Endothelial cell of umbilical vein (primary cell): ENCODE measurements at regions not wholly inside any gene's neighbourhood (a gene's known extent, or its start where the extent isn't known, plus 50 kb on each side); places are given as distances from the start of the nearest gene placed in this dataset.

Source experiments
- BruUV-seq: library from RNA; stranded (reverse); fragments of 400-500 nt; replicated peaks from 2 replicates; lab custom pipeline; 2021; lab: Mats Ljungman, UMichigan
- CTCF ChIA-PET: fragments of 300-600, 350-600 bp; sonication (Branson Sonifier 250); formaldehyde crosslinking; loops from one replicate; lab custom pipeline; 2021; ENCODE audit warnings: antibody characterized with exemption, inconsistent platforms; lab: Charles Lee
- POLR2A ChIA-PET: fragments of 300-600, 350-600 bp; sonication (Branson Sonifier 250); formaldehyde crosslinking; loops from one replicate; lab custom pipeline; 2021; ENCODE audit warnings: antibody characterized with exemption, inconsistent platforms; lab: Charles Lee
- DNase-seq: peaks from one replicate; pipeline ENCODE4 v3.0.0-alpha.2; 2011; ENCODE audit warnings: low read depth, low spot score
- FAIRE-seq: peaks from 2 replicates; lab custom pipeline; 2011; peaks lifted over from hg19 to GRCh38; lab: Jason Lieb, UNC
- H2AFZ ChIP-seq: 2 replicates; pipeline ENCODE4 v1.6.0; 2012; ENCODE audit warnings: low read depth, low read length, control low read depth, inconsistent platforms
- H3K27ac ChIP-seq: 2 replicates; pipeline ENCODE4 v1.5.1; 2011; ENCODE audit warnings: low read depth, mild to moderate bottlenecking, control low read depth, low read length, moderate library complexity; ENCODE audit not compliant: insufficient read depth
- H3K27me3 ChIP-seq, 2 experiments: 2 replicates each; pipeline versions ENCODE4 v1.6.0 to v1.6.1; 2011; ENCODE audit warnings: low read length in 2 of 2, mixed read lengths in 1 of 2; ENCODE audit not compliant: control insufficient read depth in 2 of 2, insufficient read depth in 2 of 2
- H3K36me3 ChIP-seq, 2 experiments: 2 replicates in 1 of 2; 3 replicates in 1 of 2; pipeline ENCODE4 v1.5.1; 2011; ENCODE audit warnings: low read length in 2 of 2, mild to moderate bottlenecking in 1 of 2, moderate library complexity in 1 of 2; ENCODE audit not compliant: control insufficient read depth in 2 of 2, insufficient read depth in 2 of 2; ENCODE audit errors: extremely low read depth in 1 of 2
- H3K4me1 ChIP-seq: 3 replicates; pipeline ENCODE4 v1.5.1; 2011; ENCODE audit warnings: mild to moderate bottlenecking, low read length; ENCODE audit not compliant: control insufficient read depth, insufficient read depth; ENCODE audit errors: extremely low read depth
- H3K4me2 ChIP-seq: 2 replicates; pipeline ENCODE4 v1.6.1; 2011; ENCODE audit warnings: low read length, control low read depth, mixed read lengths; ENCODE audit not compliant: insufficient read depth
- H3K4me3 ChIP-seq, 3 experiments: fragments of 200-600 bp in 1 of 3; sonication (generic), shearing (Covaris generic) in 1 of 3; replicated peaks in 1 of 3; 2 replicates each; pipeline ENCODE4 v1.5.1; 2011 to 2016; ENCODE audit warnings: control low read depth in 3 of 3, low read length in 3 of 3, mild to moderate bottlenecking in 2 of 3, inconsistent platforms in 1 of 3, low read depth in 1 of 3, moderate library complexity in 1 of 3; ENCODE audit not compliant: insufficient read depth in 1 of 3
- H3K79me2 ChIP-seq: 2 replicates; pipeline ENCODE4 v1.6.0; 2012; ENCODE audit warnings: low read length, inconsistent platforms; ENCODE audit not compliant: control insufficient read depth, insufficient read depth
- H3K9ac ChIP-seq: replicated peaks from 2 replicates; pipeline ENCODE3; 2011; ENCODE audit warnings: low read length, control low read depth; ENCODE audit not compliant: insufficient read depth; ENCODE audit errors: extremely low read depth
- H3K9me1 ChIP-seq: replicated peaks from 3 replicates; pipeline ENCODE4 v1.6.0; 2011; ENCODE audit warnings: mild to moderate bottlenecking, low read length; ENCODE audit not compliant: control insufficient read depth, insufficient read depth; ENCODE audit errors: extremely low read depth
- H3K9me3 ChIP-seq: replicated peaks from 2 replicates; pipeline ENCODE4 v1.5.1; 2012; ENCODE audit warnings: low read length, inconsistent platforms; ENCODE audit not compliant: control insufficient read depth, insufficient read depth
- H4K20me1 ChIP-seq: replicated peaks from 2 replicates; pipeline ENCODE3; 2011; ENCODE audit warnings: mild to moderate bottlenecking, low read length; ENCODE audit not compliant: control insufficient read depth, insufficient read depth; ENCODE audit errors: extremely low read depth
- CTCF ChIP-seq, 2 donors: IDR thresholded peaks; 1 replicate in 1 of 2; 2 replicates in 1 of 2; pipeline ENCODE4 v1.5.1; 2011; ENCODE audit warnings: low read length in 2 of 2, mild to moderate bottlenecking in 2 of 2, moderate library complexity in 2 of 2, control low read depth in 1 of 2, inconsistent platforms in 1 of 2, low read depth in 1 of 2; ENCODE audit not compliant: insufficient read depth in 1 of 2; ENCODE audit errors: extremely low read depth in 1 of 2
- EZH2 ChIP-seq: IDR thresholded peaks from 2 replicates; pipeline ENCODE4 v1.6.1; 2012; ENCODE audit warnings: borderline replicate concordance, low read depth, mild to moderate bottlenecking, moderate library complexity, low read length, inconsistent platforms; ENCODE audit not compliant: severe bottlenecking
- FOS ChIP-seq: IDR thresholded peaks from 2 replicates; pipeline ENCODE4 v1.6.1; 2011; ENCODE audit warnings: mild to moderate bottlenecking, low read length, moderate library complexity, borderline replicate concordance; ENCODE audit not compliant: insufficient read depth
- GATA2 ChIP-seq: IDR thresholded peaks from 2 replicates; pipeline ENCODE4 v1.7.0; 2011; ENCODE audit warnings: low read depth, mild to moderate bottlenecking, moderate library complexity, mixed read lengths, low read length; ENCODE audit not compliant: insufficient read length, insufficient read depth
- JUN ChIP-seq: IDR thresholded peaks from 2 replicates; pipeline ENCODE4 v1.6.1; 2011; ENCODE audit warnings: borderline replicate concordance, low read depth; ENCODE audit not compliant: insufficient read length, insufficient read depth
- MAX ChIP-seq: IDR thresholded peaks from 2 replicates; pipeline ENCODE4 v1.6.1; 2011; ENCODE audit not compliant: insufficient read depth, insufficient read length
- MYC ChIP-seq: IDR thresholded peaks from one replicate; pipeline ENCODE4 v1.6.1; 2011; ENCODE audit warnings: mild to moderate bottlenecking, low read depth, low read length
- POLR2A ChIP-seq: IDR thresholded peaks from 2 replicates; pipeline ENCODE4 v1.6.1; 2012; ENCODE audit warnings: low read depth, mild to moderate bottlenecking, control low read depth, low read length
- POLR2AphosphoS5 ChIP-seq: IDR thresholded peaks from 2 replicates; pipeline ENCODE4 v1.6.1; 2012; ENCODE audit warnings: low read depth, mild to moderate bottlenecking, control low read depth, low read length, moderate library complexity; ENCODE audit not compliant: insufficient read depth
- dilution Hi-C: fragments of 300-500 bp; cut with MboI; formaldehyde crosslinking; loops from one replicate; pipeline ENCODE4 v1.15.0; 2019; ENCODE audit warnings: low sequenced_read_pairs; ENCODE audit not compliant: extremely low pct_ligation_motif_present
- intact Hi-C: fragments of 100-400 bp; cut with micrococcal nuclease; formaldehyde crosslinking; loops from one replicate; pipeline ENCODE4 v1.10.0; 2022

- FAIRE-seq, result no peak
- dilution Hi-C loops, result no loop called here
- BruUV-seq, result no TSS peak
- Histone ChIP-seq H3K9me3 (no peaks in the 10 kb centered on the region), H3K9ac (no peak overlapping the region), H3K27ac (no peak overlapping the region), H3K4me2 (no peak overlapping the region), H3K79me2 (no peaks in the 10 kb centered on the region), H3K9me1 (no peaks in the 10 kb centered on the region), H3K4me1 (no peaks in the 10 kb centered on the region), H4K20me1 (no peaks in the 10 kb centered on the region), H3K27me3 (no peaks in the 10 kb centered on the region), H3K4me3 (no peak overlapping the region), H3K36me3 (no peaks in the 10 kb centered on the region), H2AFZ (no peak overlapping the region)
- TF ChIP-seq CTCF (IDR thresholded peaks at IDR 0.05; ENCODE audit: extremely low read depth in 1 of 2, insufficient read depth in 1 of 2, low read depth in 1 of 2, low read length in 2 of 2) (no peak), GATA2 (no peak), MYC (no peak), POLR2A (no peak), EZH2 (no peak), FOS (no peak), POLR2AphosphoS5 (no peak), JUN (no peak), MAX (no peak)
- CTCF ChIA-PET, result interaction anchor here (0.8 kb wide), 1 partner anchor 46 kb away, joined by 3 read pairs; no protein-coding TSS in a partner anchor
- no peak for DNase-seq
- intact Hi-C loops, result no loop called here
- POLR2A ChIA-PET, result no interaction called here
These were observed 101.8 kb upstream of the CTSC start for GRCh38 chr11:88439356-88439755.
